ENCODE measurements at regions not wholly inside any gene's neighbourhood (a gene's known extent, or its start where the extent isn't known, plus 50 kb on each side); places are given as distances from the start of the nearest gene placed in this dataset.

GRCh38 chr19:5263615-5264014, 77.0 kb downstream of the PTPRS start:
- TF ChIP-seq, protein P1, sequence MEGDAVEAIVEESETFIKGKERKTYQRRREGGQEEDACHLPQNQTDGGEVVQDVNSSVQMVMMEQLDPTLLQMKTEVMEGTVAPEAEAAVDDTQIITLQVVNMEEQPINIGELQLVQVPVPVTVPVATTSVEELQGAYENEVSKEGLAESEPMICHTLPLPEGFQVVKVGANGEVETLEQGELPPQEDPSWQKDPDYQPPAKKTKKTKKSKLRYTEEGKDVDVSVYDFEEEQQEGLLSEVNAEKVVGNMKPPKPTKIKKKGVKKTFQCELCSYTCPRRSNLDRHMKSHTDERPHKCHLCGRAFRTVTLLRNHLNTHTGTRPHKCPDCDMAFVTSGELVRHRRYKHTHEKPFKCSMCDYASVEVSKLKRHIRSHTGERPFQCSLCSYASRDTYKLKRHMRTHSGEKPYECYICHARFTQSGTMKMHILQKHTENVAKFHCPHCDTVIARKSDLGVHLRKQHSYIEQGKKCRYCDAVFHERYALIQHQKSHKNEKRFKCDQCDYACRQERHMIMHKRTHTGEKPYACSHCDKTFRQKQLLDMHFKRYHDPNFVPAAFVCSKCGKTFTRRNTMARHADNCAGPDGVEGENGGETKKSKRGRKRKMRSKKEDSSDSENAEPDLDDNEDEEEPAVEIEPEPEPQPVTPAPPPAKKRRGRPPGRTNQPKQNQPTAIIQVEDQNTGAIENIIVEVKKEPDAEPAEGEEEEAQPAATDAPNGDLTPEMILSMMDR (IDR thresholded peaks at IDR 0.05) = no peak
- TF ChIP-seq EP300 (IDR thresholded peaks at IDR 0.05) = no peak
- no peak for TF ChIP-seq POLR2A (IDR thresholded peaks at IDR 0.05)
